HG02840 (cell line): ENCODE measurements at regions not wholly inside any gene's neighbourhood (a gene's known extent, or its start where the extent isn't known, plus 50 kb on each side); places are given as distances from the start of the nearest gene placed in this dataset.
"Not testable (repeated sequence)": the region's sequence is repeated elsewhere in the genome, so short reads cannot be mapped to it uniquely, and the experiment has no call there.

Experiments used
- ATAC-seq: cut with Tn5 transposase; IDR thresholded peaks from one replicate; pipeline ENCODE4 v1.9.1; 2021; ENCODE audit warnings: mild to moderate bottlenecking, moderate library complexity, moderate number of reproducible peaks; ENCODE audit not compliant: unreplicated experiment, low FRiP score

GRCh38 chr1:163562355-163562754, 240.6 kb downstream of the NUF2 start:
- no peak for ATAC-seq

DNA sequence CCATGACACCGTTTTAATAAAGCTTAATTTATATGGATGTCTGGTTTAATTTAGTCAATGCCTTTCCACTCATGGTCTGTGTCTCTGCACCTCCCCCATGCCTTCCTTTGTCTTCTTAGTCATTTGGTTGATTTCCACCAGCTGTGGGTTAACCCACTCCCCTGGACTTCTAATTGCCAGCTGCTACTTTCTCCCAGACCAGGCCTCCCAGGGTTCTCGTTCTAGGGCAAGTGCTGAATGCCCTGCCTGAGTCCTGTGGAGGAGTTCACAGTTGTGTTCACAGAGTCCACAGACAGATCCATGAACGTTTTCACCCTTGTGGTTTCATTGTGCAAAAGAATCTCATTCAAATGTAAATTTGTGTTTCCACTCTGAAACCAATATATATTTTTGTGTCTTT, 243.4 kb downstream of the NUF2 start:
- no peak for ATAC-seq

- ATAC-seq = no peak
Observed at GRCh38 chr1:163570071-163570470, 248.3 kb downstream of the NUF2 start.

- no peak for ATAC-seq
Observed at GRCh38 chr1:163571950-163572349, 250.2 kb downstream of the NUF2 start.

- no peak for ATAC-seq
Observed at GRCh38 chr1:163574119-163574518, 252.4 kb downstream of the NUF2 start.

- no peak for ATAC-seq
Observed at GRCh38 chr1:163580926-163581325, 259.2 kb downstream of the NUF2 start.

DNA sequence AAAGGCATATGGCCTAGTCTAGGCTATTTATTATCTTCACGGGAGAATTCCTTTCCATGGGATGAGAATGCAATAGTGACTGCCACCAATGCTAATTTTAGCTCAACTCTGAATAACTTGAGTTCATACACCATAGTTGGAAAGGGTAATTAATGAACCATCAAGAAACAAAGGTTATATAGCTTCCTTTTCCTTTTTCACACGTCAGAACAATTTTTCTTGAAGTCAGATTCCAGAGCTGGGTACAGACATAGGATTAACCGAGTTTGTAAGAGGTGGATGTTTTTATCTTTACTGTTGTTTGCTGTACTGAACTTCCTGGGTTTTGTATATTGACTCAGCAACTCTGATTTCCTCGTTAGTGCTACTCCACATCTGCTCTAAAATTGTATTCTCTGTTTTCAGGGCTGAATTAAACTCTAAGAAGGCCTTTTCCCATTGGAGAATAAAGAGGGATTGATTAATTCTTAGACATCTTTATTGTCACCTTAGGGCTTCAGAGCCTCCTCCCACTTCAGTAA, 262.0 kb downstream of the NUF2 start:
- ATAC-seq = no peak

- ATAC-seq = no peak
Observed at GRCh38 chr1:163585796-163586195, 264.0 kb downstream of the NUF2 start.

DNA sequence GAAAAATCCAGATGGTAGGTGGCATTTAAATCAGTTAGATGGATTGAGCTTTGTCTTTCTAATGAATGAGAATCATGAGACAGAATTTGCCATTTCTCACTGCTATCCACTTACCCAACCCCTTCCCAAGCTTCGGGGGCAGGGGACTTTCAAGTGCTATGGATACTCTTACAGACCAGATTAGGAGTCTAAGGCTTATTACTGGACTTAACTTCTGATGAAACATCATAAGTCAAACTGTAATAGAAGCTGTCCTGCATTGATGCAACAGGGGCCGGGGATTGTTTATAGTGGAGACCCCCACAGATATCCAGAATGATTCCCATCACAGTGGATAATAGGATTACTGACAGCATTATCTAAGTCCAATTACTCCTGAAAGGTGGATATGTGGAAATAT, 267.0 kb downstream of the NUF2 start:
- no peak for ATAC-seq

DNA sequence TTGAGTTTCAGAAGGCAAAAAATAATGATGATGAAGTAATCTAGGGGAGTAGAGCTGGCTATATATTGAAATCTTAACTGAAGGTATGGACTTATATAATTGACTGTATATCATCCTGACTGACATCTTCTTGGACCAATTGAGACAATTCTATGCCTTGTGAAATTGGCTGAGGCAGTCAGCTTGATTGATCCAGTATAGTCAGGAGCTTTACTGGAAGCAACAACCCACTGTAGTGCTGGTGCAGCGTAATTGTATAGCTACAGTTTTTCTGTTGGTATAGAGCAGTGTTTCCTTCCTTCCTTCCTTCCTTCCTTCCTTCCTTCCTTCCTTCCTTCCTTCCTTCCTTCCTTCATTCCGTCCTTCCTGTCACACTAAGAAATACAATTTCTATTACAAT, 268.0 kb downstream of the NUF2 start:
- no peak for ATAC-seq

- not testable (repeated sequence) for ATAC-seq
Observed at GRCh38 chr1:163591131-163591530, 269.4 kb downstream of the NUF2 start.

GRCh38 chr1:163592623-163593022, 270.9 kb downstream of the NUF2 start:
- not testable (repeated sequence) for ATAC-seq

- not testable (repeated sequence) for ATAC-seq
Observed at GRCh38 chr1:163596106-163596505, 274.4 kb downstream of the NUF2 start.

DNA sequence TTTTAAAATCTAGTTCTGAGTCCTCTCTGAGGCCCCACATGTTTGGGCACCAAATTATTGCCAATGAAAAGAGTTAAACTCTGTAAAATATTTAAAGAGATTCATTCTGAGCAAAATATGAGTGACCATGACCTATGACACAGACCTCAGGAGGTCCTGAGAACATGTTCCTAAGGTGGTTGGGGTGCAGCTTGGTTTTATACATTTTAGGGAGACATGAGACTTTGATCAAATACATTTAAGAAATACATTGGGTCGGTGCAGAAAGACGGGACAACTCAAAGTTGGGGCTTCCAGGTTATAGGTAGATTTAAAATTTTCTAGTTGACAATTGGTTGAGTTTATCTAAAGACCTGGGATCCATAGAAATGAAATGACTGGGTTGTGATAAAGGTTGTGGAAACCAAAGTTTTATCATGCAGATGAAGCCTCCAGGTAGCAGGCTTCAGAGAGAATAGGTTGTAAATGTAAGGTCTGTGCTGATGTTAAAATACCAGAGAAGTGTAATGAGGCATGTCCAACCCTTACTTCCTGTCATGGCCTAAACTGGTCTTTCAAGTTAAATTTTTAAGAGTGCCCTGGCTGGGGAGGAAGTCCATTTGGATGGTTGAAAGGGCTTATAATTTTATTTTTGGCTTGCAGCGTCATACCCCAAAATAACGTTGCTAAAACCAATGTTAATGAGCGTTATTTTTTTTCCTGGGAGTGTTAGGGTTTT, 274.9 kb downstream of the NUF2 start:
- no peak for ATAC-seq

- no peak for ATAC-seq
Observed at GRCh38 chr1:163604321-163604720, 282.6 kb downstream of the NUF2 start.

DNA sequence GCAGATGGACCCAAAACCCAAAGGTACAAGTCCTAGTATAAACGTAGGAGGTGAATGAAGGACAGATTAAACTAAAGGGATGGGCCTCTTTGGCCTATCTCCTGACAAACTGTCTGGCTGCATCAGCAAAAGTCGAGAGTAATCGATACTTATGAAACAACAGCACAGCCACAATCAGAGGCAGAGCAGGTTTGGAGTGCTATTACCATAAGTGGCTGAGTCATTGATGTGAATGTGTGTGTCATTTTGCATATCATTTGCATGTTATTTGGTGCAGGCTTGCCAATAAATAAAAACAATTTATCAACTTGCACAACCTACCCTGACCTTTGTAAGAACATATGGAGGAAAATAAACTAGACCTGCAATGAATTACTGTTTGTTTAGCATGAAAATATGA, 283.1 kb downstream of the NUF2 start:
- ATAC-seq = no peak

- no peak for ATAC-seq
Observed at GRCh38 chr1:163608979-163609378, 287.2 kb downstream of the NUF2 start.

GRCh38 chr1:163609858-163610257, 288.1 kb downstream of the NUF2 start:
- no peak for ATAC-seq

DNA sequence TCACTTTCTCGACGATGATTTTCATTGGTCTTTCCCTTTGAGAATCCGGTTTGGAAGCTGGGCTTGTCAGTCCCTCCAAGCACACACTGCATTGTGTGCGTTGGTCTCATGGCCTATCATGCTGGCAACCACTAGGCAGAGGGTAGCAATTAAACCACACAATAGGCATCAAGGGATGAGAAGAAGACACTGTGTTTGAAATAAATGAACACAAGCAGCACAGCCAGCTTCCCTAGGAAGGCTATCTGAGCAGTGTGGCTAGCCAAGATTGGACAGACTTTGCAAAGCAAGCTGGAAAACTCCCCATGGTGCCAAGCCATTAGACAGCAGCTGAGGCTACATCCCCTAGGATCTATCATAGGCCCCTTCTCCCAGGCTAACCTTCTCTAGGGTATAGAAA, 288.7 kb downstream of the NUF2 start:
- no peak for ATAC-seq

DNA sequence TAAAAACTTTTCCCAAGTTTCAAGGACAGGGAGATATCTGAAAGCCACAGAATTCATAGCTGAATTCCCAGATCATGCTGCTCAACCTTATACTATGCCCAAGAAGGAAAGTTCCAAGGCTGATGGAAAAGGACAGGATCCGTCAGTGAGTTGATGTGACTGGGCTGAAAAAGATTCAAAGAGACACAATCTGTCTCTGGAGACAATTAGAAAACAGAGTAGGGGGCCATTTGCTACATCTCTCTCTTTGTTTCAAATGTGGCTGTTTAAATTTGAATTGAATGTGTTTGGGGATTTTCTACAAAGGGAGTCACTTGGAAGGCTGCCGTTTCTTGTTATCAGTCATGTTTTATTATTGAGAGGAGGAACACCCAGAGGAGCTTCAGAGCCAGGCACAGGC, 292.6 kb downstream of the NUF2 start:
- no peak for ATAC-seq

GRCh38 chr1:163628034-163628773, 306.4 kb downstream of the NUF2 start:
- no peak for ATAC-seq

GRCh38 chr1:163632269-163632668, 310.5 kb downstream of the NUF2 start:
- ATAC-seq = no peak
